ENCODE measurements at regions not wholly inside any gene's neighbourhood (a gene's known extent, or its start where the extent isn't known, plus 50 kb on each side); places are given as distances from the start of the nearest gene placed in this dataset.

DNA sequence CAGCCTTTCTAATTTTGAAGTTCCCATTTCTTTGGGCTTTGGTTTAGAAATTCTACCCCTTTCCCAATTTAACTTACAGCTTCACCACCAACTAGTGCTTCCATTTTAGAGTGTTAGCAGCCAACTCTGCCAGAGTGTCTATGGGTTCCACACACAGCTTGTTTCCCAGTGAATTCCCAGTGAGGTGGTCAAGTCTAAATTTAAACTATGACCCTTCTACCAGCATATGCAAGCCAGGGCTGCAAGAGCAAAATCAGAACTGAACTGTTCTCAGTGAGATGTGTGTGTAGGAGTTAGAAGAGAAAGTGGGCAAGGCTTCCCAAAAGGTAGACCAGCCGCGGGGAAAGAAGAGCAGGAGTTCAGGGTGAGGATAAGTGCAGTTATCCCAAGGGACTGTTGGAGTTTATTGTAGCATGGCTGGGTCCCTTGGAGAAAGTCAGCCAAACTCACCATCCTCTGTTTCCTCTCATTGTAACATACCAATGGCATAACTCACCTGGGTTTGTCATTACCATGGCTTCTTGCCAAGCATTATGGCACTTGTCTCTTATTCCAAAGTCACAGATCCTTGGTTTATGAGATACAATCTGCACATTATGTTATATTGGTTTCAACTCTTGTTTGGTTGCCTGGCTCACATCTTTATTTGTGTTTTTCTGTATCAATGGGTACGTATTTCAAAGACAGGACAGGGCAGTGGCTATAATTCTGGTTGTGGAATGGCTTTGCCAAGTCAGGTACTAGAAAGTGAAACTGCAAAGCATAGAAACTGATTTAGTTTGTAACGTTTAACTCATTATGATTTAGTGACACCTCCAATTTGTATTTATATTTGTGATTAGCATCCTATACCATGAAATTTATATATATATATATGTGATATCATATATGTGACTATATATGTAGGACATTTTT lies 130.2 kb upstream of the UMPS start:
- DNase-seq (ENCODE audit: low read depth, low spot score) = no peak

DNA sequence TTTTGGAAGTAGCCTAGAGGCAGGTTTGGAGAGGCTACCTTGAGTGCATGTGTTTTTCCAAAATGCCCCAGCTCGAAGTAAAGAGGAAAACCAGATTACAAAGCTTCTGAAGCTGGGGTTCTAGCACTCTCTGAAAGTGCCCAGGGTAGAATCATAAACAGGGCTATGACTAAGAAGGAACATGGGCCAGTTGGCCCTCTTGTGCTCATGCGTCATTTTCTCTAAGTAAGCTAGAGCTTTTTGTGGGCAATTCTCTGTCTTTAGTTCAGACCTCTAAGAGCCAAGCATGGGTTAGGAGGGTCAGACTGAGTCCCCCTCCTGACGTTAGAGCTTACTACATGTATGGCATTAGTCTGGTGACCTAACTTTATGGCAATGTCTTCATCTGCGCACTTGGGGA lies 129.5 kb upstream of the UMPS start:
- no peak for DNase-seq (ENCODE audit: low read depth, low spot score)

DNA sequence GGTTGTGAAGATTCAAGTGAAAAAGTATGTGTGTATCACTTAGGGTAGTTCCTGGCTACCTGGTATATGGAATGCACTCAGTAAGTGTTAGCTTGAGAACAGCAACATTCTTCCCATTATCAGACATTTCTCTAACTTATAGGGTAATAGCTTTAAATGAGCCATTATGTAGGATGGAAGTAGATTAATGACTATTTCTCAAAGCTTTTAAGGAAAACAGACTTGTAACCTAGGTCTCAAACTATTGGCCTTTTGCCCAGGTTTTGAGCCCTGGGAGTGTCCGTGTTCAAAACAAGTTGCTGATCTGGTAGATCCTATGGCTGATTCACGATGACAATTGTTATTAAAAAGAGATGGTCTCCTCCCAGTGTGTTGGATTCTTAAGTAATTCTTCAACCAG lies 129.1 kb upstream of the UMPS start:
- no peak for DNase-seq (ENCODE audit: low read depth, low spot score)

DNA sequence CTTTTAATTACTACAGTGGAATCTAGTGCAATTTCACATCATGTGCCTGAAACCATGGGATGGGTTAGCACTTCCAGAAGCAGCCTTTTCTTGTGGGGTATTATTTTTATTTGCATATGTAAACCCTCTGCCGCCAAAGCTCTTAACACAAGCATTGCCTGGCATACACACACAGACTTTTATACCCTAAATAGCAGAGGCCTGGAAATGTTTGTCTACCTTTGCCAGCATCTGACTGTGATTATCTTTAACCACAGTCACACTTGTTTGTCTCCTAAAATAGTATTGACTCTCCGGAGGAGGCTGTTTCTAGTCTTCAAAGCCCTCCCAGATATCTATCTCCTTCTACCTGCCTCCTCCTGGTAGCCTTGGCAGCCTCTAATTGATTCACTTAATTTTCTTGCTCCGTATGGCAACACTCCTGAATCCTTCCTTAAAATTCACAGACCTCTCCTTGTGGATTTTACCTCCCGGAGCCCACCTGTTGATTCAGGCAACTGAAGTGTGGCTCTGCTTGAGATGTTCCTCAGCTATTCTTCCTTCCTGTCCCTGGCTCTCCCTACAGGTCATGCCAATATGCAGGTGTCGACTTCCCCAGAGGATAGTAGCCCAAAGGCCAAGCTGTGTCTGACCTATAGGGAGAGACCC lies 127.1 kb upstream of the UMPS start:
- DNase-seq (ENCODE audit: low read depth, low spot score) = no peak

DNA sequence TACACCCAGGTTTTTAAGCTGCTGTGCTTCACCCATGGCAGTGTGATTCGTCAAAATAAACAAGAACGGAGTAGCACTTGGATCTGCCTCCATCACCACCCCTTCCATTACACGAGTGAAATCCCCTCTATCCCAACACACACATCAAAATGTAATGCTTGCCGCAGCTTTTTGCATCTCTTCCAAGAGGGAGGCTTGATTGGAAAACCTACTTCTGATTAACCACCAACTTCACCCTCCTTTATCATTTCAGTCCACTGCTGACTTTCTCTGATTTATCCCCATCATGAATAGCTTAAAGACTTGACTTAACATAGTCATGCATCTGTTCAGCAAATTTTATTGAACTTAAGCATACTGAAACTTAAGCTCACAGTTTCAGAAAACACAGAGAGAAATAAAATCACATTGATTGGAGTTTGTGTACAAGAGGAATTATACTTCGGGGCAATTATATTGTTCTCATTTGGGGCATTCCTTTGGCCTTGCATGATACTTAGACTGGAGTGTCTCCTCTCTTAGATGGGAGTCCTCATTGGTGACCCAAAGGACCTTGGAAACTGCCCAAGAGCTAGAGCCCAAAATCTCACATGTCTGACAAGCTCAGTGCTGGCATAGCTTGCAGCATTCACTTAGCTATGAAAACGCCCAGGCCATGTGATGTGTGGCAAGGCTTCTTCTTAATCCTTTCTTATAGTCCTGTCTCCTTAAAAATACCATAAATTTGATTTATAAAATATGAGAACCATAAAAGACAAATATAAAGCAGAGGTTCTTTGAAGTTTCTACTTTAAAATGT lies 124.3 kb upstream of the UMPS start:
- DNase-seq (ENCODE audit: low read depth, low spot score) = no peak

DNA sequence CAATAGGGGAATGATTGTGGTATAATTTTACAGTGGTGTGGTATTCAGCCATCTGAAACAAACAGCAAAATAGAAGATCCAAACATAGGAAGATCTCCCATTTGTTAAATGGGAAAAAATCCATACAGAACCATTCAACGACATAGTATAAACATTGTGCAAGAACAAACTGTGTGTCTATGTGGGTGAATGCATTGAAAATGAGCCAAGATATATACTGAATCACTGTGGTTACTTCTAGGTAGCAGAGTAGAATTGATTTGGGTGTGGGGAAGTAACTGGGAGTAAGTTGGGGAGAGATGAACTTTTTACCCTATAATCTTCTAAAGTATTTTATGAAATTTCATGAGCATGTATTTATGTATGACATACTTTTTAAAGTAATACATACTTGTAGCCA lies 123.1 kb upstream of the UMPS start:
- no peak for DNase-seq (ENCODE audit: low read depth, low spot score)

DNA sequence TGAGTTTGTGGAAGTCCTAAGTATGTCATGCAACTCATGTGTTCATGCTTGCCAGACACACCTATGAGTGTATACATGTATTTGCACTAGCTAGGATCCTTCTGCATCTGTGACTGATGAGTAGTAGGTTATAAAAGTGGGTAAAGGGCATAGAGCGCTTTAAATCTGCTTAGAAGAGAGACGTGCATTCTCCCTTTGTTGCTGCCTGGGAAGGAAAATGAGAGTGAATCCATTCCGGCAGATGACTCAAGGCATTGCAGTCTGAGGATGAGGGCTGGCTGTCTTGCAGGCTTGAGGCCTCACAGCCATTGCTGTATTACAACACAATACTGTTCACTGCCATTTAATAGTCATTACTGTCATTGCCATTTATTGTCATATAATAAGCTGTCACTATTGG lies 120.8 kb upstream of the UMPS start:
- DNase-seq (ENCODE audit: low read depth, low spot score) = no peak

DNA sequence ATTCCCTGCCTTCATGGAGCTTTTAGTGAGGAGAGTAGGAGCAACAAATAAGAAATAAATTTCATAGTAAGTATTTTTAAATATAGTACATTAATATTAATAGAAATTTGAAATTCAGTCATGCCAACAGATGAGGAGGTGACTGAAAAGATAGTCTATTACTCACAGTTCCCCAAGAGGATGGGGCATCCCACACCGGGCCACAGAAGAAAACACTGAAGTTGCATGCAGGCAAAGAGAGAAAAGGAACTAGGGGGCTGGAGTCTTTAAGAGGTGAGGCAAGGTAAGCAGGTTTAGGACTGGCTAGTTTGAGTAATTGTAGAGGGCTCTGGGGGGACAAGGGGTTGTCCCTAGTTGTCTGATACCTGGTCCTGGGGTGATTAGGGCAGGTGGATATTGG lies 120.1 kb upstream of the UMPS start:
- DNase-seq (ENCODE audit: low read depth, low spot score) = no peak

DNA sequence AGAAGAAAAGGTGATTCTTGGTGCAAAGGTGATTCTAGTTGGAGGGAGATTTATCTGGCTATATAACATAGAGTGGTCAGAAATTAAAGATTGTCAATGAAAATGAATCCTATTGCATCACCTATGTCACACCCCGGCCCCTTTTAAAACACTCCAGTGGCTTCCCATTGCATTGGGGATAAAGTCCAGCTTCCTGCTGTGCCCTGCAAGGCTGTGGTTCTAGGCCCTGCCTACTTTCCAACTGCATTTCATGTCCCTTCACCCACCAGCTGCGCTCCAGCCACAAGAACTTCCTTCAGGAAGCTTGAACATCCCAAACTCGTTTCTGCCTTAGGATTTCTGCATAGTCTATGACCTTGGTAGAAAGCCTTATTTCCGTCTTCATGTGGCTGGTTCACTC lies 118.7 kb upstream of the UMPS start:
- no peak for DNase-seq (ENCODE audit: low read depth, low spot score)

DNA sequence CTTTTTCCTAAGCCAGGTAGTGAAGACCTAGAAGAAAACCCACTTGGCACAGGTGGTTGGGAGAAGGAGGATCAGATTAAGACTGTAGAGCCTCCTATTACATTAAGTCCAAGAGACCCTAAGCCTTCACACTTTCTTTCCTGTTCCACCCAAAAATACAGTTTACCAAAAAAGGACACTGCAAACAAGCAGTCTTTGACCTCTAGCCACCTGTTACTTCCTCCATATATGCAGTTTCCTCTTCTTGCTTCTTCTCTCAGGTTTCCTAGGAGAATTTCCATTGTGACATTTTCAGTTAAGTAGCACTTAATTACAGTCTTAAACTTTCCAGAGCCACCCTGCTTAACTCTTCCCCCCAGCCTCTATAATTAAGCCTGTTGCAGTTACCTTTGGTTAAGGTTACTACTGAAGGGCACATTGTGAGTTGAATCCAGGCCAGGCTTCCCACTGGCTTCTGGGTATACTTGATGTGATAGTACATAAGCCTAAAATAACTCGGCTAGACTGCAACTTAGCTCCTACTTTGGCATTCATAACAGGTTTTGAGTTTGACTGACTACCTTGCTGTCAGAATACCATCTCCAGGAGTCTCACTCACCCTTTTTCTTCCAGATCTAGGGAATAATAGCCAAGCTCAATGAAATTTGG lies 114.2 kb upstream of the UMPS start:
- no peak for DNase-seq (ENCODE audit: low read depth, low spot score)

DNA sequence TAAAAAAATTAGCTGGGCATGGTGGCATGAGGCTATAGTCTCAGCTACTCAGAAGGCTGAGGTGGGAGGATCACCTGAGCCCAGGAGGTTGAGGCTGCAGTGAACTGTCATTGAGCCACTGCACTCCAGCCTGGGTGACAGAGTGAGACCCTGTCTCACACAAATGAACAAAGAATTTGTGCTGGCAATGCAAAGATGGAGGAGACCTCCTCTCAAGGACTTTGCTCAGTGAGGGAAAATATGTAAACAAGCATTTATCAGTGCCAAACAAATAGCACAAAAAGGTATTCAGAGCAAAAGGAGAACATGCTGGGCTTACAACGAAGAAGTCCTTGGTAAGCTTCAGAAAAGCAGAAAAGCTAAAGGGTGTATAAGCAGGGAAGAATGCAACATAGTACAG lies 113.1 kb upstream of the UMPS start:
- DNase-seq (ENCODE audit: low read depth, low spot score) = no peak

DNA sequence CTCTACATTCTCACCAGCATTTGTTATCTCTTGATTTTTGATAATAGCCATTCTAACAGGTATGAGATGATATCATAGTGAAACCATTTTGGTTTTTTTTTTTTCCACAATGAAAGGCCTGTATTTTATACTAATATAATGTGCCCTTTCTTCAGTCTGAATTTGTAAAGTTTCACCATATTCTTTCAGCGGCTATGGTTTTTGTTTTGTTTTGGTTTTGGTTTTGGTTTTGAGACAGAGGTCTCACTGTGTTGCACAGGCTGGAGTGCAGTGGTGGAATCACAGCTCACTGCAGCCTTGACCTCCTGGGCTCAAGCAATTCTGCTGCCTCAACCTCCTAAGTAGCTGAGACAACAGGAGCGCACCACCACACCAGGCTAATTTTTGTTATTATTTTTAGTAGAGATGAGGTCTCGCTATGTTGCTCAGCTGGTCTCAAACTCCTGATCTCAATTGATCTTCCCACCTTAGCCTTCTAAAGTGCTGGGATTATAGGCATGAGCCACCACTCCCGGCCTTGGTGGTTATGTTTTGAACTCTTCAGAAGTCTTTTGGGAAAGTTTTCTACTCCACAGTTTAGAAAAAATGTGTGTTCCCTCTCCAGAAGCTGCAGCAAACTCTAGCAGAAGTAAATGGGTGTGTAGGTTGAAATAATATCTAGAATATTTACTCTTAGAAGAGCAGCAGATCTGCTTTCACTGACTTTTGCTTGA lies 110.2 kb upstream of the UMPS start:
- no peak for DNase-seq (ENCODE audit: low read depth, low spot score)

DNA sequence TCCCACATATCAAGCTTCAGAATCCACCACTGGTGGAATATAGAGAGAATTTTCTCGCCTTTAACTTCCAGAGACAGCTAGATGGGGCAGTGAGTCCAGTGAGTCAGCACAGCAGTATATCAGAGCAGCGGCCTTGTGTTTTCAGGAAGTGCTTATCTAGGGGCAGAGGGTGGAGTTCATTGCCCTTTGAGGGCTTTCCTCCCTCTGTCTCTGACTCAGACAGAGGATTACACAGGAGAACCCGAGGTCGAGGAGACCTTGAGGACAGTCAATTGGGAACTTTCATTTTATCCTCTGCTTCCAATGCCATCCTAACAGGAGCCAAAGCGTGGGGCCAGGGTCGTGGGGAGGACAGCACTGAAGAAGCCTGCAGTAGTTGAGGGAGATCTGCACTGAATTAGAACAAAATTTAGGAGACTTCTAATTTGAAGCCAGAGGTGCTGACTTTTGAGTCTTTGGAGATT lies 109.6 kb upstream of the UMPS start:
- no peak for DNase-seq (ENCODE audit: low read depth, low spot score)

DNA sequence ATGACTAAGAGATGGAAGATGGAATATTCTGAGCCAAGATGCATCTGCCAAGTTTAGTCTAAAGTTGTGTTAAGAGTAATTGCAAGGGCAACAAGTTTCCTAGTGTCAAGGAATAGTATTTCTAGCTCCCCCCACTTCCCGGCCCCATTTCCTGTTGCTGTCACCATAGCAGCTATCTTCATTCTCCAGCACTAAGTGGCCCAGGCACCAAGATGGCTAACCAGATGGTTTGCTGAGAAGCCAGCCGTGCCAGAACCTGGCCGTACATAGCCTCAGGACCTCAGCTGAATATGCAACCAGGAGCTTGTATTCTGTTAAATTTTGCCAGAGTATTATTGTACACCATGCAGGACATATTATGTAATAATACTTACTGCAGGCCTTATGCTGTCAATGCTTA lies 108.8 kb upstream of the UMPS start:
- DNase-seq (ENCODE audit: low read depth, low spot score) = no peak

DNA sequence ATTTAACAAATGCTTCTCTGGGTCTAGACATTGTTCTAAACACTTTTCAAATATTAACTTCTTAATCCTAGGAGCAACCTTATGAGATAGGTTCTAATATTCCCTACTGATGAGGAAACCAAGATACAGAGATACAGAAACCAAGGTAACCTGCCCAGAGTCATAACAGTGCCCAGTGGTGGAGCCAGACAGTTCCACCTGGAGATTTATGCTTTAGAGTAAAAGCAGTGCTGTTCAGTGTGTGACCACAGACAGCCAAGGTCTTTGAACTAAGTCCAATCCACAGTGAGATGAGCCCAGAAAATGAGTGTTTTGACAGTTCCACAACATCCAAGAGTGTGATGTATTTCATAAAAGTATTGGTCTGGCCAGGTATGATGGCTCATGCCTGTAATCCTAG lies 105.2 kb upstream of the UMPS start:
- no peak for DNase-seq (ENCODE audit: low read depth, low spot score)

DNA sequence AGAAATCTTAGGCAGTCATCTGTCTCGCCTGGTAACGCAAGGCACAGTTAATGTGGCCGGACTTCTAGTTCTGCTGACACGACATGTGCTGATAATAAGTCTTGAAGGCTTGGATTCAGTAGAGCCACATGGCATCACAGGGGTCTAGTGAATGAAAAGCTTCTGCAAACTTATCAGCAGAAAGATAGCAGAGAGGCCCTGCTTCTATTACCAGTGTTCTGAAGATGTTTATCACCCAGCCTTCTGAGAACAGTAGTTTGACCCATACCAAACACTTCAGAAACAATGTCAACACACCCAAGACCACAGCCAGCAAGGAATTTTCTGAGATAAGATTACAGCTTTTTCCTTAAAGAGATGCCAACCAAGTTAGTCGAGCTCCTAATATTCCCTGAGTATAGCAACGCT lies 102.7 kb upstream of the UMPS start:
- no peak for DNase-seq (ENCODE audit: low read depth, low spot score)

DNA sequence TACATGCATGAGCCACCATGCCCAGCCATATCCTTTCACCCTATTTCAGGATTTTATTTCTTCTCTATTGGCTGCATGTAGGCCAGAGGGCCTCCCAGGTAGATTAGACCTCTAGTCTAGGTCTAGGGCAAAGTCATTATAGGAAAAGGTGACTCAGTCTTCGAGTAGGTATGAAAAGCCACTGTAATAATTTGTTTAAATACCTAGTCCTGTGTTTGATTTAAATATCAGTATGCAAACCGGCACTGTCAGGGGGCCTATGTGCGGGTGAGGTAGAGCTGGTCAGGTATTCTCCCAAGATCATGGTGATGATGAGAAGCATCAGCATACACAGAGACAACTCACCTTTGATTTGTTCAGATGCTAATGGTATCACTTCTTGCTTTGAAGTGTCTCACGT lies 101.4 kb upstream of the UMPS start:
- no peak for DNase-seq (ENCODE audit: low read depth, low spot score)

DNA sequence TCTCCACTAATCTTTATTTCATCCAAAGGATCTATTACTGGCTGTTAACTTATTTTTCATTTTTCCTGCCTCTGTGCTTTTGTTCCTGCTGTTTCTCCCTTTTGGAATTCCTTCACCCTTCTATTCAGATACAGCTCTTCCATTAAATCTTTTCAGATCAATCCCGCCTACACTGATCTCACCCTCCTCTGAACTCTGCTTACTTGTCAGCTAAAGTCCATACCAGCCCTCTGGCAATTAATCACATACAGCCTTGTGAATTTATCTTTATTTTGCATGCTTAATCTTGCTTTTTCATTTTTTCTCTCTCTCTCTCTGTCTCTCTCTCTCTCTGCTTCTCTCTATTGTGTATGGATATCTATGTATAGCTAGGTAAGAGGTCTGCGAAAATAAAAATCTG lies 100.8 kb upstream of the UMPS start:
- DNase-seq (ENCODE audit: low read depth, low spot score) = no peak

DNA sequence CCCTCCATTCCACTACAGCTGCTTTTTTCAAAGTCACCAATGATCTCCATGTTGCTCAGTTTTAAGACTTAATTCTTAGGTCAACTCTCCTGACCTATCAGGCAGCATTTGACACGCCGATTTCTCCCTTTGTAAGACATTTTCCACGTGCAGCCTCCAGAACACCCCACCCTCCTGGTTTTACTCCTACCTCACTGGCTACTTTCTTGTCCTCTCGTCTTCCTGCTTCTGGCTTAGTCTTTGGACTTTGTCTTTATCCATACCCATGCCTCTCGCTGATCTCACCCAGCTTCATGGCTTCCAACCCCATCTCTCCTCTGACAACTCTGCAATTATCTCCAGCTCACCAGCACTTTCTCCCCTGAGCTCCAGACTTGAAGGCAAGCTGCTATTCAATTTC lies 99.3 kb upstream of the UMPS start:
- no peak for DNase-seq (ENCODE audit: low read depth, low spot score)

DNA sequence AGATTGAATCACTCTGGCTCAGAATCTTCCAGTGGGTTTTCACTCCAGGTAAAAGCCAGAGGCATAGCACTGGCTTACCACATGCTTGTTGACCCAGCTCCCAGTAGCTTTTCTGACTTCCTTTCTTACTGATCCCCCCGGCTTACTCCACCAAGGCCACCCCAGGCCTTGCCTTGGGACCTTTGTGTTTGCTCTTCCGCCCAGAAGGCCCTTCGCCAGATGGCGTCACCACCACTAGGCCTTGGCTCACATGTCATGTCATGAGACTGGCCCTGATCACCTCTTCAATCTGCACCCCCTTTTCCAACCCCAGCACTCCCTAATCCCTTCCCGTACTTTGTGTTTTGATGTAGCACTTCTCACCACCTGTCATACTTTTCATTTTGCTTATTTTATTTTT lies 98.5 kb upstream of the UMPS start:
- no peak for DNase-seq (ENCODE audit: low read depth, low spot score)

DNA sequence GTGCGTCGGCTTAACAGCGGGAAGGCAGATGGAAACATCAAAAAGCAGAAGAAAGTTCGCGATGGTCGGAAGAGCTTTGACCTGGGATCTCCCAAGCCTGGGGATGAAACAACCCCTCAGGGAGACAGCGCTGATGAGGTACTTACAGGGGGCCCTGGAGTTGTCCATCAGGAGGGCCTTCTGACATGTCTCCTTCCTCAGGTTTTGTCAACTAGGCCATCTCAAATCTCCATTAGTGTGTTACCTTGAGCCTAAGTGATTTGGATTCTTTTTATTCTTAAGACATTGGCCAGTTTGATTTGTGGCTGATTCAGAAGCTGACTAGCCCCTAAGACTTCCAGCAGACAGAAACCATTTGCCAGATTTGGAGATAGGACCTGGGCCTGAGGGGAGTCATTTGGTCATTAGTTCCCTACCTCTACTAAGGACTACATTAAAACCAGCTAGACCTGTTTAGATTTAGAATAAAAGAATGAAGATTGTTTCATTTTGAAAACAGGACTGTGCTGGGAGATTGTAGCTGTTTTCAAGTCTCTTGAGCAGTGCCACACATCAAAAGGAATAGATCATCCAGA lies 97.6 kb upstream of the UMPS start:
- DNase-seq (ENCODE audit: low read depth, low spot score) = no peak

Data from activated CD4-positive, CD25-positive, alpha-beta regulatory T cell treated with anti-CD3 and anti-CD28 coated beads, Interleukin-2, amount 50 U/mL, for 16 hours (primary cell).